ENCODE measurements at regions not wholly inside any gene's neighbourhood (a gene's known extent, or its start where the extent isn't known, plus 50 kb on each side); places are given as distances from the start of the nearest gene placed in this dataset.

DNA sequence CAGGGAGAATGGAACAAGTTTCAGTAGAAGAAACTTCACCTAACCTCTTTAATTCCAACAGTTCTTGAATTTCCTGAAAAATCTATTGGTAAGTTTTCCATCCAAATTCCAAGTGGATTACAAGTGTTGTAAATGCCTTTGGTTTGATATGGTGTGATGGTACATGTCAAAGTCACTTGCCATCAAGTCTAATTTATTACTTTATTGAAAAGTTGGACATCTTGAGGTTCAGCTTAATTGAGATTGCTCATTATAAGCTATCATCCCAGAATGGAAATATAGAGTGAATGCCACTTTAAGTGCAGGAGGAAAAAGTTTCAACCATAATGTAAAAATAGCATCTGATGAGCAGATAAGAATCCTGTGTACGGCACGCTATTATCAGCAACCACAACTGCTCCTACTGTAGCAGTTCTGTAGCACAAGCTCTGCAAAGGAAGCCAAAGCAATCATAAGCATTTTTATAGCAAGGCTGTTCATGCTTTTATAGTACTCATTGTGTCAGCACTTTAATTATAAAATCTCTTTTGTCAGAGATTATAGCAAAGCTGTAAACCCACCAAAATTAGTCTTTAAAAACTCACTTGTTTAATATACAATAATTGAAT, 991.8 kb upstream of the PHF14 start:
- TF ChIP-seq, protein P1, sequence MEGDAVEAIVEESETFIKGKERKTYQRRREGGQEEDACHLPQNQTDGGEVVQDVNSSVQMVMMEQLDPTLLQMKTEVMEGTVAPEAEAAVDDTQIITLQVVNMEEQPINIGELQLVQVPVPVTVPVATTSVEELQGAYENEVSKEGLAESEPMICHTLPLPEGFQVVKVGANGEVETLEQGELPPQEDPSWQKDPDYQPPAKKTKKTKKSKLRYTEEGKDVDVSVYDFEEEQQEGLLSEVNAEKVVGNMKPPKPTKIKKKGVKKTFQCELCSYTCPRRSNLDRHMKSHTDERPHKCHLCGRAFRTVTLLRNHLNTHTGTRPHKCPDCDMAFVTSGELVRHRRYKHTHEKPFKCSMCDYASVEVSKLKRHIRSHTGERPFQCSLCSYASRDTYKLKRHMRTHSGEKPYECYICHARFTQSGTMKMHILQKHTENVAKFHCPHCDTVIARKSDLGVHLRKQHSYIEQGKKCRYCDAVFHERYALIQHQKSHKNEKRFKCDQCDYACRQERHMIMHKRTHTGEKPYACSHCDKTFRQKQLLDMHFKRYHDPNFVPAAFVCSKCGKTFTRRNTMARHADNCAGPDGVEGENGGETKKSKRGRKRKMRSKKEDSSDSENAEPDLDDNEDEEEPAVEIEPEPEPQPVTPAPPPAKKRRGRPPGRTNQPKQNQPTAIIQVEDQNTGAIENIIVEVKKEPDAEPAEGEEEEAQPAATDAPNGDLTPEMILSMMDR (IDR thresholded peaks at IDR 0.05; ENCODE audit: insufficient read depth, low read length, poor library complexity, severe bottlenecking), result no peak
- TF ChIP-seq EZH2phosphoT487 (conservative IDR thresholded peaks at IDR 0.05; ENCODE audit: low read length), result no peak
